HG02970 (cell line): ENCODE measurements at regions not wholly inside any gene's neighbourhood (a gene's known extent, or its start where the extent isn't known, plus 50 kb on each side); places are given as distances from the start of the nearest gene placed in this dataset.
"Not testable (repeated sequence)": the region's sequence is repeated elsewhere in the genome, so short reads cannot be mapped to it uniquely, and the experiment has no call there.

Experiments
- ATAC-seq: cut with Tn5 transposase; IDR thresholded peaks from one replicate; pipeline ENCODE4 v1.9.1; 2021; ENCODE audit warnings: mild to moderate bottlenecking, moderate library complexity, moderate number of reproducible peaks; ENCODE audit not compliant: unreplicated experiment, low FRiP score

DNA sequence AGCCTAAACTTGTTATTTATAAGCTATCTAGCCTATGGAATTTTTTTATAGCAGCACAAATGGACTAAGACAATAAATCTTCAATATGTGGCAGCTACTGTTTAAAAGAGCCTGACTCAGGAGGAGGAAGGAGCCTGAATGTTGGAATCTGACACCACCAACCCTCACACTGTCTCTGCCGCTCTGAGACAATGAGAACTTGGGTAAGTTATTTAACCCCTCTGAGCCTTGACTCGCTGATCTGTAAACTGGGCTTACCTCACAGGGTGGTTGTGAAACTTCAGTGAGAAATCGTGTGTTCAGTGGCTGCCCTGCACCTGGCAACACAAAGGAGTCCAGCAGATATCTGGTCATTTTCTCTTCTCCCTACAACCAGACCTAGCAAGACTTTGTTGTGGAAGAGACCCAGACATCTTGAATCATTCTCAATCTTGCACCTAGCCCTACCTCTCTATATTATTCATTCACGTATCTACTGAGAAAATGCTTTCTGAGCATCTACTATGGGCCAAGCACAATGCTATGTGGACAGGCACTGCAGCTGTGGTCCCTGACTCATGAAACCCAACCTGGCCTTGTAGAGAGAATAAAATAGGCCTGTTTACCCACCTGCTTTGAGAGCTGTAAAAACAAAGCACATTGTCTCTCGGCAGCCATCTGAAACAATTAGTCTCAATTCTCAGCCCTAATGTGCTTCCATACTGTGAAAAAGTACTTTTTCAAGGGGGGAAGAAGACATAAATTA lies 81.9 kb upstream of the SLC25A36 start:
- ATAC-seq = no peak

DNA sequence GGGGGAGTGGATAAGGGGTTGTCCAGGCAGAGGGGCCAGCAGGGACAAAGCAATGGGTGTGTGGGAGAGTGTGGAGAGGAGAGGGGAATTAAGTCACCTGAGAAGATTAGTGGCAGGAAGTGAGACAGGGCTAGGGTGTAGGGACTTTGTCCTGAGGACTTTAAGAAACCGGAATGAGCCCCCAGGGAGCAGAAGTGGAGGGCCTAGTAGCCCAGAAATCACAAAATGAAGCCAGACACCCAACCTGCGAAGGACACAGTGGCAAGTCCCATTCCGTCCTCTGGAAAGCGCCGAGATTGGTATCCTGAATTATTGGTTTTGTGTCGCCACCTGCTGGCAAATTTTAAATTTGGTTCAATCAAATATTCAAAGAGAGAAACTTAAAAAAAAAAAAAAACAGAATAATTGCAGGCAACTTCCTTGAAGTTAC lies 78.0 kb upstream of the SLC25A36 start:
- no peak for ATAC-seq

DNA sequence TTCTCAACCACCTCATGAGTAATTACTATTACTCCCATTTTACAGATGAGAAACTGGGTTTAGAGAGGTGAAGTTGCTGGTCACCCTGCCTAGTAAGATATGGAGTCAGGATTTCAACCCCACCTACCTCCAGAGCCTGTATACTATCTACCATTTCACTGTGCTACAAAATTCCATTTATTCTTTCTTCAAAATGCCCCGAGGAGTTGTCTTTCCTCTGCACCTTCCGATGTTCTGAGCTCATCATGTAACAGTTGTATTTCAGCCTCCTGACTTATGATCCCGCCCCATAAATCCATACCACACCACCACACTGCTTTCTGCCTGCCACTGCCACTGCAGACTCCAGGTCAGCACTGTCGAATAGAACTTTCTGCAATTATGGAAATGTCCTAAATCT lies 71.3 kb upstream of the SLC25A36 start:
- ATAC-seq = no peak

- no peak for ATAC-seq
Observed at GRCh38 chr3:140871022-140871421, 70.6 kb upstream of the SLC25A36 start.

GRCh38 chr3:140872165-140872564 lies 69.5 kb upstream of the SLC25A36 start:
- ATAC-seq = not testable (repeated sequence)

- ATAC-seq = no peak
Observed at GRCh38 chr3:140883428-140884040, 58.1 kb upstream of the SLC25A36 start.

GRCh38 chr3:140885697-140886096 lies 55.9 kb upstream of the SLC25A36 start:
- ATAC-seq = not testable (repeated sequence)
